ENCODE measurements at regions not wholly inside any gene's neighbourhood (a gene's known extent, or its start where the extent isn't known, plus 50 kb on each side); places are given as distances from the start of the nearest gene placed in this dataset.
"Not testable (repeated sequence)": the region's sequence is repeated elsewhere in the genome, so short reads cannot be mapped to it uniquely, and the experiment has no call there.

DNA sequence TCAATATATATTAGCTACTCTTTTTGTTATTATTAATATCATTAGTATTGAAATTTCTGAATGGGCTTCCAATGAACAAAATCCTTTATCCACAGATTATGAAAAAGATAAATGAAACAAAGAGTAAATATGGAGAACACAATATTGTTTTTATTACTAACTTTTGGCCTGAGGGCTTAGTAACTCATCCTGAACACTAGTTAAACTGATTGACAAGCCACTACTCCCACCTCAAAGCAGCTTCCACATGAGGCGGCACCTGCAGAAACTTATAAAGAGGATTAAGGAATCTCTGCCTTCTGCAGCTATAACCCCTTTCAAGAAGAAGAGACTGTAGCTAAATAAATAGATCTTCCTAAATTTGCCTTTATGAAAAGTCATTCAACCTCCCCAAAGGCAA is 187.6 kb upstream of the ALG10 start:
- no peak for DNase-seq

- no peak for DNase-seq
Measured at GRCh38 chr12:33876618-33877017, 145.7 kb upstream of the ALG10 start.

GRCh38 chr12:33892425-33892824 is 129.9 kb upstream of the ALG10 start:
- no peak for DNase-seq

DNA sequence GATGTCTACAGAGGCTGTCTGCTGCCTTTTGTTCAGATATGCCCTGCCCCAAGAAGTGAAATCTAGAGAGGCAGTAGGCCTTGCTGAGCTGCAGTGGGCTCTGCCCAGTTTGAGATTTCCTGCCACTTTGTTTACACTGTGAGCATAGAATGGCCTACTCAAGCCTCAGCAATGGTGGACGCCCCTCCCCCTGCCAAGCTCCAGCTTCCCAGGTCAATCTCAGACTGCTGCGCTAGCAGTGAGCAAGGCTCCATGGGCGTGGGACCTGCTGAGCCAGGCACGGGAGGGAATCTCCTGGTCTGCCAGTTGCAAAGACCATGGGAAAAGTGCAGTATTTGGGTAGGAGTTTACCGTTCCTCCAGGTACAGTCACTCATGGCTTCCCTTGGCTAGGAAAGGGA is 101.8 kb upstream of the ALG10 start:
- DNase-seq = not testable (repeated sequence)

- no peak for DNase-seq
Measured at GRCh38 chr12:33926095-33926494, 96.2 kb upstream of the ALG10 start.

DNA sequence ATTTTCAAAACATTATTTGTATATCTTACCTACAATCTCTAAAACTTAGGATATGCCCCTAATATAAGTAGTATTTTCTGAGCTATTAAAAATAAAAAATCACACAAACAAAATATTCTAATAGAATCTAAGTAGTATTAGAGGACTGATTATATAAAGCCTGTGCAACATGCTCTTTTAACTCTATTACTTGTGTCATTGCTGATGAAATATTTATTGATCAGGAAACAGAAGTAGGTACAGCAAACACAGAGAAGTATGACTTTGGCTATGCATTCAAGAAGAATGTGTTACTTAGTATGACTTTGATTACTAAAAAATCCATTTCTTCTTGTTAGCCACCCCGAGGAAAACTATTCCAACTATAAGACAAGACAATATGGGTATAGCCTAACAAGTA is 84.6 kb upstream of the ALG10 start:
- DNase-seq = not testable (repeated sequence)

DNA sequence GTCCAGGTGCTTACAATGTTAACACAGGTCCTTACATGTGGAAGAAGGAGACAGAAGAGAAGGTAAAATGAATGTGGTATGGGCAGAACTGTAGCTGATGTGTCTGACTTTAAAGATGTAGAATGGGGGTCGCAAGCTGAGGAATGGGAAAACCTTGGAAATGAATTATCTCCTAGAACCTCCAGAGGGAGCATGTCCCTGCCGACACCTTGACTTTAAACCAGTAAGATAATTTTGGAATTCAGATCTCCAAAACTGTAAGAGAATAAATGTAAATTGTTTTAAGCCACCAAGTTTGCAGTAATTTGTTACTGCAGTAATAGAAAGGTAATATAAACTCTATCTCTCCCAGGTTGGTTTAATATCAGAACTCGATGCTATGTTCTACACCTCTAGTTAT is 80.1 kb upstream of the ALG10 start:
- no peak for DNase-seq

GRCh38 chr12:33944703-33945437 is 77.4 kb upstream of the ALG10 start:
- DNase-seq = no peak

- DNase-seq = no peak
Measured at GRCh38 chr12:33945438-33945784, 76.9 kb upstream of the ALG10 start.

GRCh38 chr12:33966219-33966618 is 56.1 kb upstream of the ALG10 start:
- not testable (repeated sequence) for DNase-seq

DNA sequence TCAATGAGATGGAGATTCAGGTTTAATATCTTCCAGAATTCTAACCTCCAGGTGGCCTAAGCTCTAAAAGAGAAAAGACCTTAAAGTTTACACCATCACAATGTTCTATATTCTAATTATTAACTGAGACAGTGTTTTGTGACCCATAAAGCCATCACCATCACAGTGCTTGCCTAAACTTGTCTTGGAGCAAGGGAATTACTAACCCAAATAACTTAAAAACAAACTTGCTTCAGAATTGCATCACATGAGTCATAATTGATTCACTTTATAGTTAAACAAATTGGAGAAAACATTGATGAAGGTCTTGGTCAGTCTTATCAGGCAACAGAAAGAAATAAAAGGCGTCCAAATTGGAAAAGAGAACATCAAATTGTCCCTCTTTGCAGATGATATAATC is 54.5 kb upstream of the ALG10 start:
- DNase-seq = no peak
